Right cardiac atrium (tissue), 5 donors: ENCODE measurements at regions not wholly inside any gene's neighbourhood (a gene's known extent, or its start where the extent isn't known, plus 50 kb on each side); places are given as distances from the start of the nearest gene placed in this dataset.

Experiments used
- ATAC-seq, 2 donors: fragments of 200-7000 bp; cut with Tn5 transposase; one replicate each; pipeline versions ENCODE4 v1.8.0 to v1.9.1; 2020; ENCODE audit warnings: moderate library complexity in 2 of 2, mild to moderate bottlenecking in 1 of 2
- DNase-seq, 3 donors: peaks; one replicate each; pipeline ENCODE4 v3.0.0-alpha.2; 2020
- H3K27ac ChIP-seq: one replicate; pipeline ENCODE4 v1.5.1; 2013; ENCODE audit warnings: mild to moderate bottlenecking, low read length, control low read depth, moderate library complexity
- H3K27me3 ChIP-seq: one replicate; pipeline ENCODE4 v1.6.1; 2013; ENCODE audit not compliant: control insufficient read depth, insufficient read depth
- H3K4me1 ChIP-seq: one replicate; pipeline ENCODE4 v1.6.1; 2013; ENCODE audit warnings: low read length; ENCODE audit not compliant: control insufficient read depth, insufficient read depth
- H3K4me3 ChIP-seq: one replicate; pipeline ENCODE4 v1.5.1; 2013; ENCODE audit warnings: low read length, control low read depth
- H3K9me3 ChIP-seq: one replicate; pipeline ENCODE4 v1.6.1; 2013; ENCODE audit warnings: low read length; ENCODE audit not compliant: control insufficient read depth
- WGBS: extraction: QIAGEN DNeasy Blood & Tissue Kit; methylation state at CpG from one replicate; pipeline ENCODE4 v1.1.7; 2013; 5-methylcytosine and 5-hydroxymethylcytosine counted together
- intact Hi-C, 4 donors: fragments of 100-400 bp; cut with DNase I; formaldehyde crosslinking; loops; one replicate each; pipeline versions ENCODE4 v1.11.0 to v1.14.0; 2022 to 2023
- donor health status: healthy with polysubstance abuse.
- donor health status: DM: no; HTN: yes; CAD: no.
- donor health status: DM: no; HTN: no; CAD: no.
- donor health status: DM: no; HTN: yes; CAD: no; lungs with severe emphysema.
- donor health status: DM: yes; HTN: yes; CAD: no.

DNA sequence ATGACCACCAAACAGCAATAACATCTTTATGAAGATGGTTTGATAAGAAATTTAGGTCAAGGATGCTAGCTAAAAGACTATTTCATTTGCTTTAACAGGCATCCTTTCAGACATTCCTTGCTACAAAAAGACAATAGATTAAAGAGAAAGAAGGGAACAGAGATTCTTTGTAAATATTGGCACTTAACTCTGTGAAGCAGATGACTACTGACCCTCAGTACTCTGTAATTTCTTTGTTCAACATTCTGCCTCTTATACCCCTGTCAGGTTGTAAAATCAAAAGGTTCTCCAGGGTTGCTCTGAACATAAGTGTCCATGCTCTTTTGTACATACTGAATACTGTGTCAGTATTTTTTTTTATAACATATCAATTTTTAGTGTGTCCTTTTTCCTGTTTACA, 610.6 kb upstream of the GRAMD2B start:
- Histone ChIP-seq H3K27ac (no peak overlapping the region), H3K4me3 (no peak overlapping the region), H3K27me3 (no peaks in the 10 kb centered on the region), H3K4me1 (no peaks in the 10 kb centered on the region), H3K9me3 (no peaks in the 10 kb centered on the region)
- DNase-seq (no peak), ATAC-seq (no peak)
- intact Hi-C loops, result no loop called here

DNA sequence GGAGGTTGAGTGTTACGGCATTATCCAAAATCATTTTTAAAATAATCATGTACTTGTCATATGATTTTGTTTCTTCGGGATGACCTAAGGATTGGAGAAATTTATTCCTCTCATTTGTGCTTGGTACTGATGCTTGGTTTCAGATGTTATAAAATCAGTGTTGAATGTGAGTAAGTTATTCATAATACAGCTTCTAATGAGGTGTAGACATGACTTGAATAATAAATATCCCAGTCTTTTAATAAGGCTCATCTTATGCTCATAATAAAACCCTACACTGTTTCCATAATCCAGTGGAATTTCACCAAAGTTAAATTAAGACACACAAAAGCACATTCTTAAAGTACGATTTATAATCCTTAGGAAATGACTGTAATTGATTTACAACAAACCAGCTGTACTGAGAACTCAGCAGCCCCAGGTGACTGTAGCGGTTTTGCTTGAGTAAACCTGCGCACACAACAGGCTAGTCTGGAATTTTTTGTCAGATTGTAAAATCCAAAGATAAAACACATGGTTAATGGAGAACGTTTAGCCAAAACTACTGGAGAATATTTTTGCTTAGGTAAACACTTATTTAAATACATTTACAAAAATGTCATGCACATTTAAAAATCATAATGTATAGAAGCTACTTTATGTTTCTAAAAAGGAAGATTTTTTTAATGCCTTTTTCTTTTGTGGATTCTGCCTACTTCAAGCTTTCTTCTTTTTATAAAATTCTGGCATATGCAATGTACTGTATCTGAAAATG, 609.8 kb upstream of the GRAMD2B start:
- Histone ChIP-seq H3K27ac (no peak overlapping the region), H3K27me3 (no peaks in the 10 kb centered on the region), H3K9me3 (no peaks in the 10 kb centered on the region), H3K4me3 (no peak overlapping the region), H3K4me1 (no peaks in the 10 kb centered on the region)
- ATAC-seq (no peak), DNase-seq (no peak)
- 83% methylated on average over 6 of the region's 6 CpGs for WGBS
- intact Hi-C loops, result no loop called here

DNA sequence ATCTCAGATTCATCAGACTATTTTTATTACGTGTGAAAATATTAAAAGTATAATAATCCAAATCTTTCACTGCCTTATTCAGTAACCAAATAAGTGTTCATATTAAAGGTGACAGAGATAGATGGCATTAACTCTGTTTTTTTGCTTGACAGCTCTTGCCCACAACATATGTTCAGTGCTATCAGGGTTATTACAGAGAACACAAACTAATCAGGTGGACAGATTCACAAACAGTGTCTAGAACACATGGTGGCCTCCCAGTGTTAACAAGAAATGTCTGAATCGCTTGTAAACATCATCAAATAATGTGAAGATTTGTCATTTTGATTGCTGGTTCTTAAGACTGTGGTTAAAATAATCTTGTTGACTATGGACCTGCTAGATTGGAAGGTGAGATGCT, 609.1 kb upstream of the GRAMD2B start:
- no peak for ATAC-seq
- no peak overlapping the region for H3K4me3 ChIP-seq
- H3K4me1 ChIP-seq, result no peaks in the 10 kb centered on the region
- no peaks in the 10 kb centered on the region for H3K27me3 ChIP-seq
- H3K9me3 ChIP-seq, result no peaks in the 10 kb centered on the region
- no peak for DNase-seq
- intact Hi-C loops, result no loop called here
- no peak overlapping the region for H3K27ac ChIP-seq
- WGBS, result 88% methylated on average over 2 of the region's 2 CpGs

DNA sequence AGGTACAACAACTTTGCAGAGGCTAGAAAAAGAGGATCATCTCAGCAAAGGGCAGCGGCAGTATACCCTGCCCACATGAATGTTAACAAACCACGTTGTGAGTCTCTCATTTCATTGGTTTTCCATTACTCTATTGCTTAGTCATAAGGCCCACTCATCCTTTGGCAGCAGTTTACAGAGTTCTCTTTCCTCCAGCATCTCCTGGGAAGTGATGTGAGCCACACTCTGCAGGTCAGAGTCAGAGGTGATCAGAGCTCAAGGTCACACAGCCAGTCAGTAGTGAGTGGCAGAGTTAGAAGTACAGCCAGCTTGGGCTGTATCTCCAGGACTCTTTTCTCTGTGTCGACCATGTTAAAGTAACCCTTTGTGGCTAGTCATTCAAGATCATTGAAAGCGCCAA, 599.6 kb upstream of the GRAMD2B start:
- intact Hi-C loops, result no loop called here
- Histone ChIP-seq H3K4me3 (no peak overlapping the region), H3K9me3 (no peaks in the 10 kb centered on the region), H3K27ac (no peak overlapping the region), H3K4me1 (no peaks in the 10 kb centered on the region), H3K27me3 (no peaks in the 10 kb centered on the region)
- DNase-seq, result no peak
- ATAC-seq, result no peak
- WGBS, result 86% methylated on average over 4 of the region's 4 CpGs

DNA sequence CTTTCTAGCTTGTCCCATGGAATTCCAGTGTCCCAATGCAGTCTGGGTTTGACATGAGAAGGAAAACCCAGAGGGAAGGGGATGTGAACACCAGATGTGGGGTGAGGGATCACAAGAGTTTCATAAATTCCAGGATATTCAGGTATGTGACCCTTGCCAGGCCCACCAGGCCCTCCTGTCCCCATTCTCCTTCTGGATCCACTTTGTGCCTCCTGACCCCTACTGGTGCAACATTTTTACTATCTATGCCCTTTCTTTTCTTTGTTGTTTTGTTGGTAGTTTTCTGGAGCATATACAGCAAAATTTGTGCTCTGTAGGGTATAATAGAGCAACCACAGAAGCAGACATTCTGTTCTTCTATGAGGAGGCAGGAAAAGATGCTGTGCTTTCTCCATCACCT, 597.0 kb upstream of the GRAMD2B start:
- Histone ChIP-seq H3K9me3 (no peaks in the 10 kb centered on the region), H3K4me1 (no peaks in the 10 kb centered on the region), H3K27me3 (no peaks in the 10 kb centered on the region), H3K4me3 (no peak overlapping the region), H3K27ac (no peak overlapping the region)
- intact Hi-C loops, result no loop called here
- ATAC-seq, result no peak
- no peak for DNase-seq

DNA sequence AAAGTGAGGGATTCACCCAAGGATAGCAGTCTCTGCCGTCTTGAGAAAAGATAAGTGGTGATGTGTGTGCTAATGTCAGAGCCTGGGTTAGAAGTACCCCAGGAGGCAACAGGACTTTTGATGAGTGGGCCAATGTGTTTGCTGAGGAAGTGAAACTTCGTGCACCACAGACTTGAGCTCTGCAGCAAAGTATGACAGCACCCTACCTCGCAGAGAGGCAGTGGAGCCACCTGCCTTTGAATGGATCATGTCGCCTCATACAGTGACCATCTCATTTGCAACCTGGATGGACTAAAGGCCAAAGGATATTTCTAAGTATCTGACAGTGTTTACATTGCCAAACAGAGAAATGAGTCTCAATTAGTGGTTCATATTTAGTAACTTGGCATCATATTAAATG, 593.9 kb upstream of the GRAMD2B start:
- WGBS, result 73% methylated on average over 4 of the region's 4 CpGs
- intact Hi-C loops, result no loop called here
- no peak for ATAC-seq

DNA sequence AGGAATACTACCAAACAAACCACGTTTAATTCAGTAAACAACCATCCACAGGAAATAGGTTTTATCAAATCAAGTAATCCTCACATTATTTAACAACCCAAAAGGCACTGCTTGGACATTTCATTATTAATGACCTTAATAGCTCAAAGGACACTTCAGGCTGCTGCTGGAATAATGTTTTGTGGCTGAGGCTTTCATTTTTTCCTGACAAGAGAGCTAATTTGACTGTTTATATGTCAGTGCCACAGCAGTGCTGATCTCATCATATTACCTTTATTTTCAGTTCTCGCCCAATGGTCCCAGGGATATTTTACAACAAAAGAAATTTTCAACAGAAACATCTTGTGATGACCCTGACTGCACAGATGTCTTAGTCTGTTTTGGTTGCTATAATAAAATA, 589.8 kb upstream of the GRAMD2B start:
- H3K9me3 ChIP-seq, result no peaks in the 10 kb centered on the region
- no peak overlapping the region for H3K27ac ChIP-seq
- intact Hi-C loops, result no loop called here
- 57% methylated on average over 2 of the region's 2 CpGs for WGBS
- H3K4me1 ChIP-seq, result no peaks in the 10 kb centered on the region
- no peak for ATAC-seq
- H3K27me3 ChIP-seq, result no peaks in the 10 kb centered on the region
- no peak for DNase-seq
- no peak overlapping the region for H3K4me3 ChIP-seq

More for the DNA sequence above, 593.9 kb upstream of the GRAMD2B start:
- H3K4me1 ChIP-seq, result no peaks in the 10 kb centered on the region
- H3K4me3 ChIP-seq, result no peak overlapping the region
- H3K27ac ChIP-seq, result no peak overlapping the region
- H3K27me3 ChIP-seq, result no peaks in the 10 kb centered on the region
- H3K9me3 ChIP-seq, result no peaks in the 10 kb centered on the region
- no peak for DNase-seq

DNA sequence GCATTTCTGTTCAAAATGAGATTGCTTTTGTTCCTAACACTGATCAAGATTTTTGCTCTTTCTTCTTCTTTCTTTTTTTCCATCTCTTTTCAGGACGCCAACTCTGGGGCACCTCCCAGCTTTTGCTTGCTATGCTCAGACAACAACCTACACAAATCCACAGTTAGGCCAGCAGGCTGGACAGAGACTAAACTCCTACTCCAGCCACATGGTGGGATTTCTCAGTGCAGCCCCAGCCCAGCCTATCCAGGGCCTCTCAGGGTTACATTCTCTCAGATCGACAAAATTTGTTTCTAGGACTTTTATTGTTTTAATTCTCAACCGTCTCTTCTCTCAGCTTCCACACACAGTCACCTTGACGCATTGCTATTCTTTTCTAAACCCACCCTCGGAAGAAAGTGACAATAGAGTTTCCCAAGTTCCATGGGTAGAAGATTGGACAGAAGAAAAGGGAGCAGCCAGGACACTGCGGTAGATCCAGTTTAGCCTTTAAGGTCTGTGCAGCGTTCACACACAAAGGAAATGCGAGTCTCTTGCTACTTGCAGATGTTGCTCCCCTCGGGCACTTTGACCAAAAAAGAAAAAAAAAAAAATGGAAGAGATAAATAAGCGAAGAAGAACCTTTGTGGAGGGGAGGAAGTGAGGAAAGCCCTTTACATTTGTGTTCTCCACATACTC, 588.6 kb upstream of the GRAMD2B start:
- WGBS, result 84% methylated on average over 10 of the region's 10 CpGs
- DNase-seq, result no peak
- no peaks in the 10 kb centered on the region for H3K4me1 ChIP-seq
- no peak overlapping the region for H3K4me3 ChIP-seq
- intact Hi-C loops, result no loop called here
- ATAC-seq, result no peak
- H3K27me3 ChIP-seq, result no peaks in the 10 kb centered on the region
- no peak overlapping the region for H3K27ac ChIP-seq
- H3K9me3 ChIP-seq, result no peaks in the 10 kb centered on the region

DNA sequence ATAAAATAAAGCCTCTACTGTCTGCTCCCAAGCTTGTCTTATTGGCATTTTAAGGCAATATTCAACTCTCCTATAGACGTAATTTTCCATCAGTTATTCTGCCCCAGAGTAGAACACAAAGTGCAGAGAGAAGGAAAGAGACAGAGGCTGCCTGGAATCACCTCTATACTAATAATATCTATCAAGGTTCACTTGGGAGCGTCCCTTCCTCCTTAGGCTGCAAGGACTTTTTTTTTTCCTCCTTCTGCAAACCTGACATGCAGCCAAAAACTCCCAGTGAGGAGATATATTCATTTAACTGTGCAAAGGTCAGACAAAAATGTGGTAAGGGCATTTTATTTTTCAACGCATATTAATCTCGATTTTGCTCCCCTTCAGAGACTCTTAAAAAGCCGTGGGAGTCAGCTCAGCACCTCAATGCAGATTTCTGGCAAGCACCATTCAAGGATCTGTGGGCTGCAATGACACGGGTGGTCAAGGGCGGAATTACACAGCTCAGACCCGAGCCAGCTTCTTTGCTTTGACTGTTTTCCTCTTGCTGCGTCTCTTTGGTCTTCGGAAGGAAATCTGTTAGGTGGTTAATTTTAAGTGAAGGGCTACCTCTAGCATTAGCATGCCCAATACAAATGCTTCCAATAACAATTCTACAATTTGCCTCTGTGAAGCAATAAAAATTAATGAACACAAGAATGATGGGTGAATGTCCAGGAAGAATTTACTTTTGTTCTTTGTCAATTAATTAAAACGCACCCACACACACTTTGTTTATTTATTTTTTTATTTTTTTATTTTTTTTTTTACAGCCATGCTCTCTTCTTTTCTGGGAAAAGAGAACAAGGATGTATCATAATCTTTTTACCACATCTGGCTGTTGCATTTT, 587.7 kb upstream of the GRAMD2B start:
- H3K9me3 ChIP-seq, result no peaks in the 10 kb centered on the region
- H3K27me3 ChIP-seq, result no peaks in the 10 kb centered on the region
- peak overlapping the region; percentile 32 for H3K4me3 ChIP-seq
- WGBS, result 15% methylated on average over 11 of the region's 11 CpGs
- DNase-seq (peak; percentile 37 to 57 (median 42)), ATAC-seq (peak; percentile 79 to 86)
- no peak overlapping the region for H3K27ac ChIP-seq
- no peaks in the 10 kb centered on the region for H3K4me1 ChIP-seq
- intact Hi-C loops, result no loop called here

DNA sequence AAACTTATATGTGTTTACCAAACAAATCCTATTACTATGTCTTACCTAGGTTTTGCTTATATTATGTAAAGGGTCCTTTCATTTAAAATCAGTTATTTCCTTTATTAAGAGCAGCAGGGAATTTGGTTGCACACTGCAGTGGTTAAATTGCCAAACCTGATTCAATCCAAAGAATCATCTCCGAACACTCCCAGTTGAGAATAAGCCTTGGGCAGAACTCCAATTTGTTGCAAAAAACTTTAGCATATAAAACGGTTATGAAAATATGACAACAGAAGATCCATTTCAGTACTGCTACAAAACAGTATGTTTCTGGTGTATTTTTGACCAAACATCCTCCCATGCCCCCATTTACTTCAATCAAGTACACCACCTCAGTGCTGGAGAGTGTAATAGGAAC, 587.0 kb upstream of the GRAMD2B start:
- 47% methylated on average over 2 of the region's 2 CpGs for WGBS

DNA sequence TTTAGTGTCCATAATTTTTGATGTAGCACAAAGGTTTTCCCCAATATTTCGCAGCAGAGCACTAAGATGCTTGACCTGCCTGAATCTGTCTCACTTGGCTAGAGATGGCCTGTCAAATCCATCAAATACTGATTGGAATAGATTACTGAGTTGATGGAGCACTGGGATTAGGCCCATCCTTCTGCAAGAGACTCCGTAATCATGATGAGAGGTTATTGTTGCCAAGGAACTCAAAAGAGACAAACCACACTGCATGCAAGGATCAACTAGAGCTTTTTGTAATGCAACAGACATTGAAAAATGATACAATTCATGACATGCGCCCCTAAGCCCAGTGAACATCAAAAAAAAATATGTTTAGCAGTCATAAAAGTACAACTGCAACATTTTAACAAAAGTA, 585.3 kb upstream of the GRAMD2B start:
- no peaks in the 10 kb centered on the region for H3K9me3 ChIP-seq
- H3K27ac ChIP-seq, result no peak overlapping the region
- 92% methylated on average over 3 of the region's 3 CpGs for WGBS
- H3K27me3 ChIP-seq, result no peaks in the 10 kb centered on the region
- ATAC-seq, result no peak
- no peak overlapping the region for H3K4me3 ChIP-seq
- no peak for DNase-seq
- no peaks in the 10 kb centered on the region for H3K4me1 ChIP-seq
- intact Hi-C loops, result no loop called here

More for the DNA sequence above, 587.0 kb upstream of the GRAMD2B start:
- no peak for DNase-seq
- Histone ChIP-seq H3K4me1 (no peaks in the 10 kb centered on the region), H3K4me3 (no peak overlapping the region), H3K9me3 (no peaks in the 10 kb centered on the region), H3K27ac (no peak overlapping the region), H3K27me3 (no peaks in the 10 kb centered on the region)
- intact Hi-C loops, result no loop called here
- no peak for ATAC-seq
